Endodermal cell (in vitro differentiated cells): ENCODE measurements at regions not wholly inside any gene's neighbourhood (a gene's known extent, or its start where the extent isn't known, plus 50 kb on each side); places are given as distances from the start of the nearest gene placed in this dataset.

Experiments used
- DNase-seq: peaks from one replicate; pipeline ENCODE4 v3.0.0-alpha.2; 2017
- H3K27ac ChIP-seq: 2 replicates; pipeline ENCODE4 v1.5.1; 2013; ENCODE audit warnings: mild to moderate bottlenecking, low read depth, low read length, moderate library complexity
- H3K27me3 ChIP-seq: 2 replicates; pipeline ENCODE4 v1.6.1; 2013; ENCODE audit warnings: mild to moderate bottlenecking, low read length, moderate library complexity; ENCODE audit not compliant: insufficient read depth, control insufficient read depth, poor library complexity, severe bottlenecking
- H3K36me3 ChIP-seq: 2 replicates; pipeline ENCODE4 v1.7.0; 2013; ENCODE audit warnings: mild to moderate bottlenecking, low read length, moderate library complexity; ENCODE audit not compliant: control insufficient read depth, insufficient read depth
- H3K4me1 ChIP-seq: one replicate; pipeline ENCODE4 v1.7.0; 2013; ENCODE audit warnings: low read length; ENCODE audit not compliant: control insufficient read depth, insufficient read depth
- H3K4me3 ChIP-seq: 2 replicates; pipeline ENCODE4 v1.5.1; 2013; ENCODE audit warnings: mild to moderate bottlenecking, low read length, moderate library complexity
- H3K9ac ChIP-seq: 2 replicates; pipeline ENCODE4 v1.6.1; 2013; ENCODE audit warnings: mild to moderate bottlenecking, low read length, moderate library complexity; ENCODE audit not compliant: poor library complexity, severe bottlenecking; ENCODE audit errors: extremely low read depth
- H3K9me3 ChIP-seq: 2 replicates; pipeline ENCODE4 v1.6.1; 2013; ENCODE audit warnings: mild to moderate bottlenecking, low read length, moderate library complexity; ENCODE audit not compliant: control insufficient read depth
- H3K27ac Mint-ChIP-seq: 2 replicates; pipeline ENCODE4 v1.8.0; 2020; ENCODE audit warnings: mixed read lengths
- H3K27me3 Mint-ChIP-seq: 2 replicates; pipeline ENCODE4 v1.8.0; 2021; ENCODE audit warnings: mild to moderate bottlenecking, mixed read lengths; ENCODE audit not compliant: insufficient read depth
- H3K36me3 Mint-ChIP-seq: 2 replicates; pipeline ENCODE4 v1.8.0; 2020; ENCODE audit warnings: low read depth, mixed read lengths
- H3K4me1 Mint-ChIP-seq: 2 replicates; pipeline ENCODE4 v1.8.0; 2020; ENCODE audit warnings: mixed read lengths
- H3K4me3 Mint-ChIP-seq: 2 replicates; pipeline ENCODE4 v1.8.0; 2020; ENCODE audit warnings: mild to moderate bottlenecking, moderate library complexity, mixed read lengths
- H3K9me3 Mint-ChIP-seq: 2 replicates; pipeline ENCODE4 v1.8.0; 2020; ENCODE audit warnings: mild to moderate bottlenecking, mixed read lengths
- CTCF ChIP-seq: fragments of 200-600 bp; sonication (generic); conservative IDR thresholded peaks from 2 replicates; pipeline ENCODE4 v1.5.0; 2021; ENCODE audit warnings: antibody characterized with exemption, mild to moderate bottlenecking
- WGBS, 2 experiments: methylation state at CpG; one replicate each; pipeline versions ENCODE4 v1.1.5 to v1.1.7; 2013; ENCODE audit warnings: missing lambda C conversion rate in 2 of 2, mixed read lengths in 1 of 2; ENCODE audit not compliant: insufficient coverage in 1 of 2, insufficient read length in 1 of 2; 5-methylcytosine and 5-hydroxymethylcytosine counted together

- no peaks in the 10 kb centered on the region for H3K9me3 Mint-ChIP-seq
- H3K4me3 ChIP-seq: no peak overlapping the region
- H3K4me1 Mint-ChIP-seq: no peaks in the 10 kb centered on the region
- H3K27me3 ChIP-seq: no peaks in the 10 kb centered on the region
- no peaks in the 10 kb centered on the region for H3K27me3 Mint-ChIP-seq
- no peaks in the 10 kb centered on the region for H3K36me3 ChIP-seq
- no peak overlapping the region for H3K9ac ChIP-seq
- no peak overlapping the region for H3K27ac ChIP-seq
- 95 to 97% methylated on average over 3 to 4 of the region's 4 CpGs for WGBS, 2 experiments
- DNase-seq: no peak
- H3K4me3 Mint-ChIP-seq: no peak overlapping the region
- H3K36me3 Mint-ChIP-seq: no peaks in the 10 kb centered on the region
- TF ChIP-seq CTCF: no peak
- H3K9me3 ChIP-seq: no peaks in the 10 kb centered on the region
- H3K4me1 ChIP-seq: no peaks in the 10 kb centered on the region
- no peak overlapping the region for H3K27ac Mint-ChIP-seq
Observed at GRCh38 chr16:11472410-11472809, 114.3 kb downstream of the LITAF start.

GRCh38 chr16:11472851-11473250 is 113.9 kb downstream of the LITAF start:
- Mint-ChIP-seq H3K9me3 (no peaks in the 10 kb centered on the region), H3K27ac (no peak overlapping the region), H3K27me3 (no peaks in the 10 kb centered on the region), H3K4me3 (no peak overlapping the region), H3K4me1 (no peaks in the 10 kb centered on the region), H3K36me3 (no peaks in the 10 kb centered on the region)
- Histone ChIP-seq H3K9me3 (no peaks in the 10 kb centered on the region), H3K27ac (no peak overlapping the region), H3K36me3 (no peaks in the 10 kb centered on the region), H3K9ac (no peak overlapping the region), H3K4me3 (no peak overlapping the region), H3K27me3 (no peaks in the 10 kb centered on the region), H3K4me1 (no peaks in the 10 kb centered on the region)
- 91 to 100% methylated on average over 2 to 8 of the region's 9 CpGs for WGBS, 2 experiments
- no peak for TF ChIP-seq CTCF
- no peak for DNase-seq

GRCh38 chr16:11473728-11474127 is 113.0 kb downstream of the LITAF start:
- Mint-ChIP-seq H3K27me3 (peaks cover 2% of the 10 kb centered on the region), H3K27ac (no peak overlapping the region), H3K4me3 (no peak overlapping the region), H3K36me3 (no peaks in the 10 kb centered on the region), H3K9me3 (no peaks in the 10 kb centered on the region), H3K4me1 (no peaks in the 10 kb centered on the region)
- Histone ChIP-seq H3K36me3 (no peaks in the 10 kb centered on the region), H3K9ac (no peak overlapping the region), H3K9me3 (no peaks in the 10 kb centered on the region), H3K27ac (no peak overlapping the region), H3K4me3 (no peak overlapping the region), H3K27me3 (no peaks in the 10 kb centered on the region), H3K4me1 (no peaks in the 10 kb centered on the region)
- 90 to 92% methylated on average over 8 to 9 of the region's 10 CpGs for WGBS, 2 experiments
- TF ChIP-seq CTCF: no peak
- DNase-seq: no peak
